NT2/D1 (cell line): ENCODE measurements at regions not wholly inside any gene's neighbourhood (a gene's known extent, or its start where the extent isn't known, plus 50 kb on each side); places are given as distances from the start of the nearest gene placed in this dataset.

Source experiments
- DNase-seq: peaks from one replicate; pipeline ENCODE4 v3.0.0-alpha.2; 2011; ENCODE audit warnings: low read depth, low spot score
- H3K27me3 ChIP-seq: 2 replicates; pipeline ENCODE4 v1.6.0; 2011; ENCODE audit warnings: mild to moderate bottlenecking; ENCODE audit not compliant: insufficient read length, insufficient read depth
- H3K36me3 ChIP-seq: 2 replicates; pipeline ENCODE4 v1.6.1; 2011; ENCODE audit warnings: mild to moderate bottlenecking, low read length, mixed read lengths; ENCODE audit not compliant: insufficient read depth, insufficient read length
- H3K4me1 ChIP-seq: 2 replicates; pipeline ENCODE4 v1.5.1; 2011; ENCODE audit not compliant: insufficient read depth, insufficient read length
- H3K4me3 ChIP-seq: 2 replicates; pipeline ENCODE4 v1.5.1; 2011; ENCODE audit warnings: low read depth; ENCODE audit not compliant: insufficient read length
- H3K9ac ChIP-seq: 2 replicates; pipeline ENCODE4 v1.6.0; 2011; ENCODE audit warnings: low read depth; ENCODE audit not compliant: insufficient read length
- H3K9me3 ChIP-seq: 2 replicates; pipeline ENCODE4 v1.5.1; 2011; ENCODE audit warnings: mild to moderate bottlenecking, low read length; ENCODE audit not compliant: insufficient read depth
- SUZ12 ChIP-seq: IDR thresholded peaks from 2 replicates; pipeline ENCODE4 v1.6.1; 2011; ENCODE audit not compliant: insufficient read length, insufficient read depth; ENCODE audit errors: extremely low read depth
- YY1 ChIP-seq: IDR thresholded peaks from 2 replicates; pipeline ENCODE4 v1.6.1; 2011; ENCODE audit not compliant: insufficient read length, insufficient read depth
- ZNF274 ChIP-seq: IDR thresholded peaks from 2 replicates; pipeline ENCODE4 v1.6.1; 2011; ENCODE audit warnings: mild to moderate bottlenecking, low read depth, low read length

- Histone ChIP-seq H3K4me3 (no peak overlapping the region), H3K36me3 (no peaks in the 10 kb centered on the region), H3K27me3 (no peaks in the 10 kb centered on the region), H3K9me3 (no peaks in the 10 kb centered on the region; the same call in 1 of the 2 replicates), H3K9ac (no peak overlapping the region), H3K4me1 (no peaks in the 10 kb centered on the region)
- TF ChIP-seq SUZ12 (no peak), YY1 (no peak), ZNF274 (no peak)
- no peak for DNase-seq
These were observed 104.2 kb downstream of the TFAP2B start for GRCh38 chr6:50922579-50923525.

- no peak for DNase-seq
- no peak for TF ChIP-seq SUZ12
- Histone ChIP-seq H3K4me3 (no peak overlapping the region), H3K9me3 (no peaks in the 10 kb centered on the region; the same call in 1 of the 2 replicates), H3K36me3 (no peaks in the 10 kb centered on the region), H3K9ac (no peak overlapping the region), H3K4me1 (no peaks in the 10 kb centered on the region), H3K27me3 (no peaks in the 10 kb centered on the region)
These were observed 106.1 kb downstream of the TFAP2B start for GRCh38 chr6:50924758-50925157.

GRCh38 chr6:50925548-50925947, 106.9 kb downstream of the TFAP2B start:
- DNase-seq = no peak
- TF ChIP-seq ZNF274 (no peak), YY1 (no peak), SUZ12 (no peak)
- no peaks in the 10 kb centered on the region for H3K27me3 ChIP-seq
- no peak overlapping the region for H3K9ac ChIP-seq
- no peak overlapping the region for H3K4me3 ChIP-seq
- no peaks in the 10 kb centered on the region for H3K36me3 ChIP-seq
- H3K4me1 ChIP-seq = no peaks in the 10 kb centered on the region
- no peaks in the 10 kb centered on the region; the same call in 1 of the 2 replicates for H3K9me3 ChIP-seq

- H3K9me3 ChIP-seq = no peaks in the 10 kb centered on the region; the same call in 1 of the 2 replicates
- no peaks in the 10 kb centered on the region for H3K27me3 ChIP-seq
- TF ChIP-seq YY1 = no peak
- no peak for TF ChIP-seq ZNF274
- no peak for TF ChIP-seq SUZ12
- no peaks in the 10 kb centered on the region for H3K36me3 ChIP-seq
- H3K4me1 ChIP-seq = no peaks in the 10 kb centered on the region
- H3K4me3 ChIP-seq = no peak overlapping the region
- no peak overlapping the region for H3K9ac ChIP-seq
- no peak for DNase-seq
These were observed 107.3 kb downstream of the TFAP2B start for GRCh38 chr6:50925981-50926380.

- no peaks in the 10 kb centered on the region for H3K4me1 ChIP-seq
- H3K36me3 ChIP-seq = no peaks in the 10 kb centered on the region
- no peak overlapping the region for H3K4me3 ChIP-seq
- H3K9ac ChIP-seq = no peak overlapping the region
- no peak for DNase-seq
- no peak for TF ChIP-seq ZNF274
- no peak for TF ChIP-seq YY1
- TF ChIP-seq SUZ12 = no peak
- no peaks in the 10 kb centered on the region for H3K9me3 ChIP-seq
- H3K27me3 ChIP-seq = no peaks in the 10 kb centered on the region
These were observed 109.1 kb downstream of the TFAP2B start for GRCh38 chr6:50927800-50928199.

DNA sequence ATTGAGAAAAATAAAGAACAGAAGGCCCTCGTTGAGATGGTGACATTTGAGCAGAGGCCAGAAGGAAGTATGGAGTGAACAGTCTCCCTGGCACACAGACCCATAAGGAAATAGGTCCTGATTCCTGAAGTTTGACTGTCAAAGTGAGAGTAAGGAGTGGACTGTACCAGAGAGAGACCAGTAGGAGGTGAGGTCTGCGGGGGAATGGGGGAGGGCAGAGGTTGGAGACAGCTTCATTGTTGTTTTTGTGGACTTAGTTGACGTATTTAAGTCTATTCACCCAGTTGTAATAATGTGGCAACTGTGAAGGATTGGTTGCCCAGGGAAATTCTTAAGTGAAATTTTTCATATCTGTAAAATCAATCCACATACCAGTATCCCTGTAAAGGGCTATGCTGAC, 110.7 kb downstream of the TFAP2B start:
- TF ChIP-seq ZNF274 = no peak
- TF ChIP-seq YY1 = no peak
- TF ChIP-seq SUZ12 = no peak
- no peak for DNase-seq

GRCh38 chr6:50935442-50935841, 116.8 kb downstream of the TFAP2B start:
- H3K4me3 ChIP-seq = no peak overlapping the region
- H3K9me3 ChIP-seq = no peaks in the 10 kb centered on the region
- no peaks in the 10 kb centered on the region for H3K27me3 ChIP-seq
- no peak for DNase-seq
- H3K9ac ChIP-seq = no peak overlapping the region
- no peaks in the 10 kb centered on the region for H3K36me3 ChIP-seq
- H3K4me1 ChIP-seq = no peaks in the 10 kb centered on the region
- TF ChIP-seq YY1 = no peak
- TF ChIP-seq SUZ12 = no peak
- no peak for TF ChIP-seq ZNF274

More for the DNA sequence above, 110.7 kb downstream of the TFAP2B start:
- H3K9me3 ChIP-seq = no peaks in the 10 kb centered on the region
- H3K4me1 ChIP-seq = no peaks in the 10 kb centered on the region
- no peak overlapping the region for H3K4me3 ChIP-seq
- H3K9ac ChIP-seq = no peak overlapping the region
- H3K27me3 ChIP-seq = no peaks in the 10 kb centered on the region
- no peaks in the 10 kb centered on the region for H3K36me3 ChIP-seq
